PC-9 (cell line): ENCODE measurements at regions not wholly inside any gene's neighbourhood (a gene's known extent, or its start where the extent isn't known, plus 50 kb on each side); places are given as distances from the start of the nearest gene placed in this dataset.

Source experiments
- BruUV-seq: library from RNA; stranded (reverse); fragments of 400-500 nt; replicated peaks from 2 replicates; lab custom pipeline; 2021; lab: Mats Ljungman, UMichigan
- CTCF ChIA-PET: fragments of 300-600 bp; sonication (Branson Sonifier 250); formaldehyde crosslinking; loops from one replicate; lab custom pipeline; 2022; ENCODE audit warnings: antibody characterized with exemption; lab: Charles Lee
- POLR2A ChIA-PET: fragments of 300-600 bp; sonication (Branson Sonifier 250); formaldehyde crosslinking; loops from one replicate; lab custom pipeline; 2022; ENCODE audit warnings: antibody characterized with exemption; ENCODE audit not compliant: unreplicated experiment; lab: Charles Lee
- DNase-seq, 2 experiments: peaks; one replicate each; pipeline versions ENCODE4 v3.0.0 to v3.0.0-alpha.2; 2015 to 2022; ENCODE audit warnings: mixed read lengths in 1 of 2
- H2AFZ ChIP-seq: fragments of 200-600 bp; sonication (generic); 2 replicates; pipeline ENCODE4 v1.8.1; 2017; ENCODE audit warnings: antibody characterized with exemption
- H3F3A ChIP-seq: fragments of 200-600 bp; sonication (generic); 2 replicates; pipeline ENCODE4 v1.8.1; 2017; ENCODE audit warnings: antibody characterized with exemption, mild to moderate bottlenecking, low read depth; ENCODE audit not compliant: insufficient read depth
- H3K27ac ChIP-seq: fragments of 200-600 bp; sonication (generic); 2 replicates; pipeline ENCODE4 v1.6.1; 2016; ENCODE audit warnings: mixed run types
- H3K27me3 ChIP-seq: fragments of 200-600 bp; sonication (generic); 2 replicates; pipeline ENCODE4 v1.6.1; 2016; ENCODE audit warnings: low read depth, mixed run types; ENCODE audit not compliant: insufficient read depth
- H3K36me3 ChIP-seq: fragments of 200-600 bp; sonication (generic); 2 replicates; pipeline ENCODE4 v1.6.1; 2016; ENCODE audit warnings: low read depth, mixed run types
- H3K4me1 ChIP-seq: fragments of 200-600 bp; sonication (generic); replicated peaks from 2 replicates; pipeline ENCODE4 v1.6.1; 2016; ENCODE audit warnings: mixed run types; ENCODE audit not compliant: insufficient read depth
- H3K4me2 ChIP-seq: fragments of 200-600 bp; sonication (generic); 2 replicates; pipeline ENCODE4 v1.6.1; 2017; ENCODE audit warnings: mixed run types
- H3K4me3 ChIP-seq: fragments of 200-600 bp; sonication (generic); 2 replicates; pipeline ENCODE4 v1.6.1; 2016; ENCODE audit warnings: mixed run types
- H3K79me2 ChIP-seq: fragments of 200-600 bp; sonication (generic); 2 replicates; pipeline ENCODE4 v1.6.1; 2017; ENCODE audit warnings: low read depth, mixed run types
- H3K9me2 ChIP-seq: fragments of 200-600 bp; sonication (generic); 2 replicates; pipeline ENCODE4 v1.8.1; 2017; ENCODE audit warnings: mild to moderate bottlenecking; ENCODE audit not compliant: insufficient read depth
- H3K9me3 ChIP-seq: fragments of 200-600 bp; sonication (generic); 2 replicates; pipeline ENCODE4 v1.8.1; 2016; ENCODE audit warnings: low read depth; ENCODE audit not compliant: insufficient read depth
- H4K20me1 ChIP-seq: fragments of 200-600 bp; sonication (generic); 2 replicates; pipeline ENCODE4 v1.8.1; 2017; ENCODE audit not compliant: insufficient read depth
- CTCF ChIP-seq: fragments of 200-600 bp; sonication (generic); conservative IDR thresholded peaks from 2 replicates; pipeline ENCODE4 v1.6.1; 2017; ENCODE audit warnings: mixed run types, antibody characterized with exemption, mild to moderate bottlenecking, moderate library complexity
- EZH2 ChIP-seq: fragments of 200-600 bp; sonication (generic); IDR thresholded peaks from 2 replicates; pipeline ENCODE4 v1.8.0; 2017; ENCODE audit warnings: antibody characterized with exemption, low read depth
- intact Hi-C: fragments of 100-400 bp; cut with micrococcal nuclease; formaldehyde crosslinking; loops from one replicate; pipeline ENCODE4 v1.10.0; 2022; ENCODE audit not compliant: unreplicated experiment

- H3K4me3 ChIP-seq: no peak overlapping the region
- intact Hi-C loops: no loop called here
- 0 out of 2 replicates have a peak, but pooled peaks cover 3% of the 10 kb centered on the region for H3K27me3 ChIP-seq
- H3K4me1 ChIP-seq: peaks cover 18% of the 10 kb centered on the region
- no peak for TF ChIP-seq CTCF
- TF ChIP-seq EZH2: no peak
- H3K4me2 ChIP-seq: no peak overlapping the region
- no peak overlapping the region for H2AFZ ChIP-seq
- H3K79me2 ChIP-seq: no peaks in the 10 kb centered on the region
- BruUV-seq: no TSS peak
- H3K9me2 ChIP-seq: no peaks in the 10 kb centered on the region
- no peak for DNase-seq
- H3K9me3 ChIP-seq: no peaks in the 10 kb centered on the region
- H3K27ac ChIP-seq: no peak overlapping the region
- ChIA-PET POLR2A (no interaction called here), CTCF (no interaction called here)
- no peaks in the 10 kb centered on the region for H4K20me1 ChIP-seq
- peaks cover 8% of the 10 kb centered on the region for H3F3A ChIP-seq
- no peaks in the 10 kb centered on the region for H3K36me3 ChIP-seq
Measured at GRCh38 chr1:232508130-232508701, 121.7 kb downstream of the SIPA1L2 start.

GRCh38 chr1:232507571-232507970 is 122.4 kb downstream of the SIPA1L2 start:
- POLR2A ChIA-PET: no interaction called here
- intact Hi-C loops: no loop called here
- H3K79me2 ChIP-seq: no peaks in the 10 kb centered on the region

GRCh38 chr1:232505884-232506283 is 124.0 kb downstream of the SIPA1L2 start:
- DNase-seq: no peak
- Histone ChIP-seq H3F3A (peaks cover 3% of the 10 kb centered on the region), H3K4me1 (peaks cover 8% of the 10 kb centered on the region), H3K4me2 (no peak overlapping the region), H3K79me2 (no peaks in the 10 kb centered on the region), H3K9me2 (no peaks in the 10 kb centered on the region), H3K27ac (no peak overlapping the region), H3K4me3 (no peak overlapping the region), H4K20me1 (no peaks in the 10 kb centered on the region), H3K27me3 (0 out of 2 replicates have a peak, but pooled peaks cover 3% of the 10 kb centered on the region), H3K9me3 (no peaks in the 10 kb centered on the region), H2AFZ (no peak overlapping the region), H3K36me3 (no peaks in the 10 kb centered on the region)
- POLR2A ChIA-PET: no interaction called here
- TF ChIP-seq EZH2: no peak
- CTCF ChIA-PET: no interaction called here
- no TSS peak for BruUV-seq
- intact Hi-C loops: no loop called here

More at GRCh38 chr1:232507571-232507970, 122.4 kb downstream of the SIPA1L2 start:
- peaks cover 8% of the 10 kb centered on the region for H3F3A ChIP-seq
- no TSS peak for BruUV-seq
- TF ChIP-seq CTCF (no peak), EZH2 (no peak)
- no peaks in the 10 kb centered on the region for H3K36me3 ChIP-seq
- H3K4me1 ChIP-seq: peaks cover 18% of the 10 kb centered on the region
- H3K27me3 ChIP-seq: 0 out of 2 replicates have a peak, but pooled peaks cover 3% of the 10 kb centered on the region
- no peak for DNase-seq
- H3K9me2 ChIP-seq: no peaks in the 10 kb centered on the region
- H4K20me1 ChIP-seq: no peaks in the 10 kb centered on the region
- CTCF ChIA-PET: no interaction called here
- H3K27ac ChIP-seq: no peak overlapping the region
- no peak overlapping the region for H3K4me2 ChIP-seq
- H3K4me3 ChIP-seq: no peak overlapping the region
- no peak overlapping the region for H2AFZ ChIP-seq
- H3K9me3 ChIP-seq: no peaks in the 10 kb centered on the region

- intact Hi-C loops: no loop called here
- Histone ChIP-seq H3K9me2 (no peaks in the 10 kb centered on the region), H3K4me3 (no peak overlapping the region), H3K36me3 (no peaks in the 10 kb centered on the region), H3K27ac (no peak overlapping the region), H3F3A (no peaks in the 10 kb centered on the region), H4K20me1 (no peaks in the 10 kb centered on the region), H3K4me2 (no peak overlapping the region), H3K4me1 (no peaks in the 10 kb centered on the region), H3K9me3 (no peaks in the 10 kb centered on the region), H2AFZ (no peak overlapping the region), H3K27me3 (0 out of 2 replicates have a peak, but pooled peaks cover 3% of the 10 kb centered on the region), H3K79me2 (no peaks in the 10 kb centered on the region)
- ChIA-PET CTCF (no interaction called here), POLR2A (no interaction called here)
- BruUV-seq: no TSS peak
- DNase-seq: no peak
- TF ChIP-seq EZH2 (no peak), CTCF (no peak)
Measured at GRCh38 chr1:232504651-232505050, 125.3 kb downstream of the SIPA1L2 start.
